ENCODE measurements at regions not wholly inside any gene's neighbourhood (a gene's known extent, or its start where the extent isn't known, plus 50 kb on each side); places are given as distances from the start of the nearest gene placed in this dataset.

DNA sequence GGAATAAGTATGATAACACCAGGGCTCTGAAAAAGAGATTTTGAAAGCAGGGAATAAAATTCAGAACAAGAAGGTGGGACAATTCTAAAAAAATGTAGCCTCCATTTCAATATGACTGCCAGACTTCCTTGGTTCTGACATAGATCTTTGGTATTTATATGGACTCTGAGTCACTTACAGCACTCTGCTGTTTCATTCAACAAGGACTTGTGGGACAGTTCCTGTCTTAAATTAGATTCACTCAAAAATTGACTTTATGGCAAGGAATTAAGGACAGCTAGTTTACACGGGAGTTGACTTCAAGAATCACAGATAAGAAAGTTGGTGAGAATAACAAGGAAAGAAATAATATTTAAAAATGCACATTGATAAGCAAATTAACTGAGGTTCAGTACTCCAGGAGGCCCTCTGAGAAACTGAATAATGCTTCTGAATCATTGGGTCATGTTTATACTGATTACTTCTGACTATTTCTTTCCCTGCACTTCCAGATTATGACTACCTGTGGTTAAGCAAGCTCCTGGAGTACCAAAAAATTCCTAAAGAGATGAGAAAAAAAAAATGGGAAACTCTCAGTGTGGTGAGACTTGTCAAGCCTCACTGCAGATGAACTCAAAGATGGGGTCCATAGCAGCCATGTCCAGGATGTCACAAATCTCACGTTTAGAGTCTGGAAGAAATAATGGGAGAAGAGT, 828.3 kb upstream of the PIK3C3 start:
- H3K4me1 Mint-ChIP-seq (ENCODE audit: insufficient read depth, unreplicated experiment) = peaks cover 17% of the 10 kb centered on the region
- no peaks in the 10 kb centered on the region for H3K27me3 Mint-ChIP-seq (ENCODE audit: insufficient read depth, unreplicated experiment)
- DNase-seq (ENCODE audit: unreplicated experiment) = peak; percentile 34
- H3K27ac Mint-ChIP-seq (ENCODE audit: low read depth, unreplicated experiment) = peak overlapping the region; percentile 81
- peaks cover 6% of the 10 kb centered on the region for H3K36me3 Mint-ChIP-seq (ENCODE audit: insufficient read depth, unreplicated experiment)
- POLR2A ChIA-PET = interaction anchor here (0.7 to 0.9 kb wide), 3 partner anchors 20 to 605 kb away, joined by 3 read pairs; no protein-coding TSS in a partner anchor
- CTCF ChIA-PET = no interaction called here
- peaks cover 4% of the 10 kb centered on the region for H3K9me3 Mint-ChIP-seq (ENCODE audit: unreplicated experiment)
- no peak overlapping the region for H3K4me3 Mint-ChIP-seq (ENCODE audit: unreplicated experiment)
- intact Hi-C loops (cut with micrococcal nuclease) = no loop called here
- TF ChIP-seq, protein P1, sequence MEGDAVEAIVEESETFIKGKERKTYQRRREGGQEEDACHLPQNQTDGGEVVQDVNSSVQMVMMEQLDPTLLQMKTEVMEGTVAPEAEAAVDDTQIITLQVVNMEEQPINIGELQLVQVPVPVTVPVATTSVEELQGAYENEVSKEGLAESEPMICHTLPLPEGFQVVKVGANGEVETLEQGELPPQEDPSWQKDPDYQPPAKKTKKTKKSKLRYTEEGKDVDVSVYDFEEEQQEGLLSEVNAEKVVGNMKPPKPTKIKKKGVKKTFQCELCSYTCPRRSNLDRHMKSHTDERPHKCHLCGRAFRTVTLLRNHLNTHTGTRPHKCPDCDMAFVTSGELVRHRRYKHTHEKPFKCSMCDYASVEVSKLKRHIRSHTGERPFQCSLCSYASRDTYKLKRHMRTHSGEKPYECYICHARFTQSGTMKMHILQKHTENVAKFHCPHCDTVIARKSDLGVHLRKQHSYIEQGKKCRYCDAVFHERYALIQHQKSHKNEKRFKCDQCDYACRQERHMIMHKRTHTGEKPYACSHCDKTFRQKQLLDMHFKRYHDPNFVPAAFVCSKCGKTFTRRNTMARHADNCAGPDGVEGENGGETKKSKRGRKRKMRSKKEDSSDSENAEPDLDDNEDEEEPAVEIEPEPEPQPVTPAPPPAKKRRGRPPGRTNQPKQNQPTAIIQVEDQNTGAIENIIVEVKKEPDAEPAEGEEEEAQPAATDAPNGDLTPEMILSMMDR (IDR thresholded peaks at IDR 0.05; ENCODE audit: unreplicated experiment) = no peak
- BruUV-seq (replicated peaks) = no TSS peak

DNA sequence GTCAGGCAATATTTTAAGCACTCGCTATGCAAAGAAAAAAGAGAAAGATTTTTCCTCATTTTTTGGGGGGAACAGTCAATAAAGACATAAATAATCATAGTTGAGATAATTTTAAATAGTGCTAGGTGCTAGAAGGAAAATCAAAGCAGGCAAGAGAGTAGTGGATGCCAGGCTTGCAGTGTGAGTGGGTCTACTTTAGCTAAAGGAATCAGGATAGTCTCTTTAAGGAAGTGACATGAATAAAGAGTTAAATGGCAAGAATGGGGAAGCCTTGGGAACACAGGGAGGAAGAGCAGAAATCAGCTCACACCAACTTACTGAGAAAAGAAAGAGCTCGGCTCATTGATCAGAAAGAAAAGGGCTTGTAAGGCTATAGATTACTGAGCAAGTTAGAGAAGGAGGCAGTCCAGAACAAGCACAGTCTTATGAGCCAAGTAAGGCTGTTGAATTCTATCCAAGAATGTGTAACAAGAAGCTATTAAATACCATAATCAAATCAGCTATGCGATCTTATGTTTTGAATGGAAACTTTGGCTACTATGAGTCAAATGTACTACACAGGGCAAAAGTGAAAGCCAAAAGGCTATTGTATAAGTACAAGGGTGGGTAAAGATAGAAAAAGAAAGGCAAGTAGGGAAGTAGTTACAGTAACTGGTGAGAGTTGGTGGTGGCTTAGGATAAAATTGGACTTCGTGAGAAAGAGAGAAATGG, 833.8 kb upstream of the PIK3C3 start:
- H3K9me3 Mint-ChIP-seq (ENCODE audit: unreplicated experiment) = no peaks in the 10 kb centered on the region

DNA sequence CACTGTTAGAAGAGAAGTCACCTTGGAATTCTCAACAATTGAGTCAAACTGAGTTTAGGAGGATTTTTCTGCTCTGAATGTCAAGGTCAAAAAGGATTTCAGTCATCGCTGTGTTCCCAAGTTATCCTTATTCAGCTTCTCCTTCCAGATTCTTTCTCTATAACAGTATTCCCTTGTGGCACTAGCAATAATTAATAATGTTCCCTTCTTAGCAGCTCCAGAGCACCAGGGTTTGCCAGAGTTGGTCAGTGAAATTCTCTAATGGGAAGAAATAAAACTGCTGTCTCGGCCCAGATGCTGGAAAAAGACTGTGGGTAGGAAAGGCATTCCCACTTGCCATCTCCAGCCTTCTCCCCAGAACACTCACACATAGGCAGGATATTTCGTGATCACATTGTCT, 836.0 kb upstream of the PIK3C3 start:
- H3K27ac Mint-ChIP-seq (ENCODE audit: low read depth, unreplicated experiment) = no peak overlapping the region
- no peak overlapping the region for H3K4me3 Mint-ChIP-seq (ENCODE audit: unreplicated experiment)
- H3K4me1 Mint-ChIP-seq (ENCODE audit: insufficient read depth, unreplicated experiment) = peaks cover 6% of the 10 kb centered on the region
- H3K27me3 Mint-ChIP-seq (ENCODE audit: insufficient read depth, unreplicated experiment) = no peaks in the 10 kb centered on the region
- H3K36me3 Mint-ChIP-seq (ENCODE audit: insufficient read depth, unreplicated experiment) = no peaks in the 10 kb centered on the region
- BruUV-seq (replicated peaks) = no TSS peak
- DNase-seq (ENCODE audit: unreplicated experiment) = no peak
- POLR2A ChIA-PET = no interaction called here
- no peaks in the 10 kb centered on the region for H3K9me3 Mint-ChIP-seq (ENCODE audit: unreplicated experiment)
- TF ChIP-seq, protein P1 (IDR thresholded peaks at IDR 0.05; ENCODE audit: unreplicated experiment) = no peak
- CTCF ChIA-PET = no interaction called here
- intact Hi-C loops (cut with micrococcal nuclease) = no loop called here

More for the DNA sequence above, 833.8 kb upstream of the PIK3C3 start:
- CTCF ChIA-PET = interaction anchor here (0.6 to 1.3 kb wide), 3 partner anchors 12 to 544 kb away, joined by 3 to 4 read pairs (median 3); no protein-coding TSS in a partner anchor
- peak; percentile 62 for DNase-seq (ENCODE audit: unreplicated experiment)
- Mint-ChIP-seq H3K27ac (ENCODE audit: low read depth, unreplicated experiment) (no peak overlapping the region), H3K36me3 (ENCODE audit: insufficient read depth, unreplicated experiment) (no peaks in the 10 kb centered on the region), H3K27me3 (ENCODE audit: insufficient read depth, unreplicated experiment) (no peaks in the 10 kb centered on the region), H3K4me3 (ENCODE audit: unreplicated experiment) (no peak overlapping the region), H3K4me1 (ENCODE audit: insufficient read depth, unreplicated experiment) (peaks cover 5% of the 10 kb centered on the region)
- POLR2A ChIA-PET = interaction anchor here (1.0 kb wide), 1 partner anchor 25 kb away, joined by 7 read pairs; no protein-coding TSS in a partner anchor
- intact Hi-C loops (cut with micrococcal nuclease) = no loop called here
- BruUV-seq (replicated peaks) = no TSS peak
- TF ChIP-seq, protein P1 (IDR thresholded peaks at IDR 0.05; ENCODE audit: unreplicated experiment) = no peak

DNA sequence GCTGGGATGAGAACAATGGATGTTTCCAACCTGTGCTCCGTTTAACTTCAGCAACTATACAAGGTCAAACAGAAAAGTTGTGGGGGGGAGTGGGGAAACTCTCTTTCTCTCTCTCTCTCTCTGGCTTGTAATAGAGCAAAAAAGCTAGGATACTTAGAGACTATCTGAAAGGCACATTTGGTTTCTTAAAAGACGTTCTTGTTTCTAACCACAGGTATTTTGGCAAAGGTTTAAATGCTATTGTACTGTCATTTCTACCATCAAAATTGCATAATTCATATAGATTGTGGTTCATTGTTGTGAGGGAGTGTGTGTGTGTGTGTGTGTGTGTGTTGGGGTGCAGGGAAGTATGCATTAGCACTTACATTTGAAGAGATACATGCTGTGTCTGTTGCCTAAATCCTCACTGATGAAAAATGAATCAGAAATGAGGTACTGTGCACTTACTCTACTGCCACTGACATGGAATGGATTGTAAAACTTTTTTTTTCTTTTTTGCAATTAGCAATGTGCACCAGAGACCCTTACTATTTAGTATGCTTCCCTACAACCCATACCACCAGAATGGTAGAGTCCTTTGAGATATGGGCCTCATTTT, 841.0 kb upstream of the PIK3C3 start:
- peaks cover under 1% of the 10 kb centered on the region for H3K9me3 Mint-ChIP-seq (ENCODE audit: unreplicated experiment)
- H3K4me1 Mint-ChIP-seq (ENCODE audit: insufficient read depth, unreplicated experiment) = peaks cover 15% of the 10 kb centered on the region
- intact Hi-C loops (cut with micrococcal nuclease) = no loop called here
- BruUV-seq (replicated peaks) = no TSS peak
- POLR2A ChIA-PET = interaction anchor here (0.7 kb wide), 1 partner anchor 335 kb away, joined by 3 read pairs; no protein-coding TSS in a partner anchor
- H3K27ac Mint-ChIP-seq (ENCODE audit: low read depth, unreplicated experiment) = peak overlapping the region; percentile 43
- peak; percentile 47 for DNase-seq (ENCODE audit: unreplicated experiment)
- peak overlapping the region; percentile 43 for H3K4me3 Mint-ChIP-seq (ENCODE audit: unreplicated experiment)
- CTCF ChIA-PET = interaction anchor here (0.6 kb wide), 1 partner anchor 318 kb away, joined by 3 read pairs; no protein-coding TSS in a partner anchor
- no peaks in the 10 kb centered on the region for H3K27me3 Mint-ChIP-seq (ENCODE audit: insufficient read depth, unreplicated experiment)
- TF ChIP-seq, protein P1 (IDR thresholded peaks at IDR 0.05; ENCODE audit: unreplicated experiment) = no peak
- no peaks in the 10 kb centered on the region for H3K36me3 Mint-ChIP-seq (ENCODE audit: insufficient read depth, unreplicated experiment)

Data from MCF 10A (cell line).